Left ventricle myocardium inferior (tissue), 1 donor: ENCODE measurements at regions not wholly inside any gene's neighbourhood (a gene's known extent, or its start where the extent isn't known, plus 50 kb on each side); places are given as distances from the start of the nearest gene placed in this dataset.

Source experiments
- DNase-seq: peaks from one replicate; pipeline ENCODE4 v3.0.0-alpha.2; 2020
- H3K27ac ChIP-seq: fragments of 200-600 bp; replicated peaks from 2 replicates; pipeline ENCODE4 v1.8.0; 2021
- H3K27me3 ChIP-seq: fragments of 200-600 bp; 2 replicates; pipeline ENCODE4 v1.8.0; 2021; ENCODE audit warnings: low read depth
- H3K36me3 ChIP-seq: fragments of 200-600 bp; 2 replicates; pipeline ENCODE4 v1.8.0; 2021
- H3K4me1 ChIP-seq: fragments of 200-600 bp; 2 replicates; pipeline ENCODE4 v1.8.0; 2021
- H3K4me3 ChIP-seq: fragments of 200-600 bp; 2 replicates; pipeline ENCODE4 v1.8.0; 2021; ENCODE audit warnings: mild to moderate bottlenecking, moderate library complexity
- H3K9me3 ChIP-seq: fragments of 200-600 bp; replicated peaks from 2 replicates; pipeline ENCODE4 v1.8.0; 2021
- CTCF ChIP-seq: fragments of 200-600 bp; IDR thresholded peaks from 2 replicates; pipeline ENCODE4 v1.8.0; 2021; ENCODE audit warnings: antibody characterized with exemption, mild to moderate bottlenecking, borderline replicate concordance
- intact Hi-C: fragments of 100-400 bp; cut with micrococcal nuclease; formaldehyde crosslinking; loops from one replicate; pipeline ENCODE4 v1.11.0; 2022
- donor health status: DM: no; HTN: yes; CAD: no; lungs with severe emphysema.

DNA sequence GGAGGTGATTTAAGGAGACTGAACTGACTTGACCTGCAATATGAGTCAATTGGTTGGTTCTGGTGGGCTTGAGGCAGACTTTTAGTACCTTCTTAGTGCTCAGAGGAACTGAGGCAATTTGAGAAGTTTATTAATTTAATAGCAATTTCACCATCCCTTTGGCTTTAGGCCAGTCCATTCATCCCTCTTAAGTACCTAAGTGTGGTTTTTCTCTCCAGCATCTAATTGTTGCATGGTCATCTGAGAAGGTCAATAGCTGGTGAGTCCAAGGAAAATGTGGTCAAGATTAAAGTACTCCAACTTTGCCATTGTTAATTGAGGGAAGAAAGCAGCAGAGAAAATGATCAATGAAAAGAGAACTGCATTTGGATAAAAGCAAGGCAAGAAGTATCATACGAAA is 115.4 kb upstream of the DYRK2 start:
- no peaks in the 10 kb centered on the region for H3K27me3 ChIP-seq
- no peak overlapping the region for H3K27ac ChIP-seq
- no peak for TF ChIP-seq CTCF
- no peaks in the 10 kb centered on the region for H3K9me3 ChIP-seq
- no peak overlapping the region for H3K4me3 ChIP-seq
- intact Hi-C loops: no loop called here
- no peak for DNase-seq
- H3K4me1 ChIP-seq: no peaks in the 10 kb centered on the region
- no peaks in the 10 kb centered on the region for H3K36me3 ChIP-seq

- Histone ChIP-seq H3K4me3 (no peak overlapping the region), H3K27ac (peak overlapping the region; percentile 33), H3K9me3 (no peaks in the 10 kb centered on the region), H3K36me3 (no peaks in the 10 kb centered on the region), H3K27me3 (no peaks in the 10 kb centered on the region), H3K4me1 (no peaks in the 10 kb centered on the region)
- intact Hi-C loops: no loop called here
- DNase-seq: no peak
- no peak for TF ChIP-seq CTCF
Measured at GRCh38 chr12:67534046-67534445, 114.5 kb upstream of the DYRK2 start.

DNA sequence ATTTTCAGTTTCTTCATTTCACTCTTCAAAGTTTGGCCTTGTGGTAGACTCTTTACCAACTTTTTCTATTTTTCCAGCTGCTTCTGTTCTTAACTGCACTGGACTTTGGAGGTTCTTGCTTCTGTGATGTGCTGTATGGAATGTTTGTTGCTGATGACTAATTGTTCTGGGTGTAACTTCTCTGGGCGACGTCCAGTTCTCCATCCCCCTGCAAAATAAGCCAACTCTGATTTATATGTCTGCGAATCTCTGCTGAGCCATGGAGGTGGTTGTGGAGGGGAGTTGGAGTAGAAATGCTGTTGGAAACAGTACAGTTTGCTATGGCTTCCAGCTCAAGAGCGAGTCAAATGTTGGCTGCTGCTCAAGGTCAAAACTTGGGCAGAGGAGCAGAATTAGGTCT is 113.9 kb upstream of the DYRK2 start:
- Histone ChIP-seq H3K9me3 (no peaks in the 10 kb centered on the region), H3K4me3 (no peak overlapping the region), H3K36me3 (no peaks in the 10 kb centered on the region), H3K4me1 (no peaks in the 10 kb centered on the region), H3K27ac (peak overlapping the region; percentile 33), H3K27me3 (no peaks in the 10 kb centered on the region)
- DNase-seq: peak; percentile 17
- TF ChIP-seq CTCF: no peak
- intact Hi-C loops: no loop called here

GRCh38 chr12:67535176-67535575 is 113.4 kb upstream of the DYRK2 start:
- Histone ChIP-seq H3K27me3 (no peaks in the 10 kb centered on the region), H3K36me3 (no peaks in the 10 kb centered on the region), H3K9me3 (no peaks in the 10 kb centered on the region), H3K4me1 (no peaks in the 10 kb centered on the region), H3K4me3 (no peak overlapping the region), H3K27ac (no peak overlapping the region)
- DNase-seq: no peak
- TF ChIP-seq CTCF: no peak
- intact Hi-C loops: no loop called here

DNA sequence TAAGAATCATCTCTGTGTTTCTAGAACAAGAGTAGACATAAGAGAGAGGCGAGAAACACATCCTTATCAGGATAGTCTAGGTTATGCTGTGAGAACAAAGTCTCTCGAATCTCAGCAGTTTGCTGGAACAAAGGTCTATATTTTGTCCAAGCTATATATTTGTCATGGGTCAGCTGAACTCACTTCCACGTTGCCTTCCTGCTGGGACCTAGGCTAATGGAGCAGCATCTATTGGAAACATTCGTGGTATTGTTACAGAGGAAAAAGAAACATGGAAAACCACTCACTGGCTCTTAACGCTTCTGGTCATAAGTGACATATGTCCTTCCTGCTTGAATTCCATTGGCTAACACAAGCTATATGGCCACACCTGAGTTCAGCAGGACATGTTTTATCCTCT is 112.6 kb upstream of the DYRK2 start:
- Histone ChIP-seq H3K27me3 (no peaks in the 10 kb centered on the region), H3K4me1 (no peaks in the 10 kb centered on the region), H3K36me3 (no peaks in the 10 kb centered on the region), H3K27ac (no peak overlapping the region), H3K4me3 (no peak overlapping the region), H3K9me3 (no peaks in the 10 kb centered on the region)
- no peak for TF ChIP-seq CTCF
- no peak for DNase-seq
- intact Hi-C loops: no loop called here

DNA sequence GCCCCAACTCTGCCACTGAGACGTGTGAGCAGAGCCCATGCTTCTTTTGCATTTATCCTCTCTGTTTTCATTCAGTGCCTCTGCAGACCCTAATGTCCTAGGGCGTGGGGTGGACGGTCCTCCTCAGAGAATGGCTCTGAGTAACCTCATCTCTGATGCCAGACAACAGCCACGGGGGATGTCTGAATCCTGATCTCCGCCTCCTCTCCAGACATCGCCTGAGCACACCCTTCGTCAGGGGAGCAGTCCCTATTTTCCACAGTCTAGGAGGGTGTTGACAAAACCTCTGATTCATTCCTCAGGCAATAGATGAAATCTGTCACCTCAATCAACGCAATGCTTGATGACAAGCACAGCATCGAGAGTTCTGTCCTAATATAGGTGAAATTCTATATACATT is 109.2 kb upstream of the DYRK2 start:
- intact Hi-C loops: no loop called here

More for the DNA sequence above, 109.2 kb upstream of the DYRK2 start:
- Histone ChIP-seq H3K9me3 (no peaks in the 10 kb centered on the region), H3K27me3 (no peaks in the 10 kb centered on the region), H3K4me3 (no peak overlapping the region), H3K4me1 (no peaks in the 10 kb centered on the region), H3K36me3 (no peaks in the 10 kb centered on the region), H3K27ac (no peak overlapping the region)
- no peak for TF ChIP-seq CTCF
- no peak for DNase-seq
